HL-60/S4 treated with phorbol 12-myristate 13-acetate at 8.2 ng/mL for 4 days and 3 days (cell line): ENCODE measurements at regions not wholly inside any gene's neighbourhood (a gene's known extent, or its start where the extent isn't known, plus 50 kb on each side); places are given as distances from the start of the nearest gene placed in this dataset.
"Not testable (repeated sequence)": the region's sequence is repeated elsewhere in the genome, so short reads cannot be mapped to it uniquely, and the experiment has no call there.

Experiments used
- in situ Hi-C: fragments of 300-500 bp; cut with MboI; formaldehyde crosslinking; loops from 2 replicates; pipeline ENCODE4 v1.15.0; 2022; ENCODE audit warnings: low sequenced_read_pairs

- in situ Hi-C loops: no loop called here
Observed at GRCh38 chr9:11141357-11141756, 528.6 kb upstream of the PTPRD start.

DNA sequence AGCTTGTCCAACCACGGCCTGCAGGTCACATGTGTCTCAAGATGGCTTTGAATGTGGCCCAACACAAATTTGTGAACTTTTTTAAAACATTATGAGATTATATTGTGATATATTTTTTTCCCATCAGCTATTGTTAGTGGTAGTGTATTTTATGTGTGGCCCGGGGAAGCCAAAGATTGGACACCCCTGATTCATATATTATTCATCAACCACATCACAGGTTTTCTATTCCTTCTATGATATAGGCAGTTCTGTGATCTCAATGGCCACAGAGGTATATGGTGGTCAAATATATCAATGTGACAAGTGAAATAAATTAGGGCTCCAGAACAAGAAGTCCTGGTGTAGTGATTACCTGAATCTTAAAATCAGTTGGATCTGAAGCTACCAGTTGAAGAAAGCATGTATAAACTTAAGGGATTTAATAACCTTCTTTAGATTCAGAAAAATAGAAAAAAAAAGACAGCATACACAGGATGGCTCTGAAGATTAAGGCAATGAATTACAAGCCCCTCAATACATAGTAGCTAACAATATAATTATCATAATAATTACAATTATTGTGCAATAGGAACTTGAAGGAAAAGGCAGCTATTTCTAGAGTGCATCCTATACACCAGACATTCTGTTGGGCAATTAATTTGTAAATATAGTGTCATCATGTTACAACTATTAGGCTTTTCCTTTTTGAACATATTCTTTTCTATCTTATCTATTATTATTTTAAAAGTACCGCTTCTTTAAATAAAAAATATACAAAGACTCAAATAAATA lies 530.4 kb upstream of the PTPRD start:
- in situ Hi-C loops: no loop called here

DNA sequence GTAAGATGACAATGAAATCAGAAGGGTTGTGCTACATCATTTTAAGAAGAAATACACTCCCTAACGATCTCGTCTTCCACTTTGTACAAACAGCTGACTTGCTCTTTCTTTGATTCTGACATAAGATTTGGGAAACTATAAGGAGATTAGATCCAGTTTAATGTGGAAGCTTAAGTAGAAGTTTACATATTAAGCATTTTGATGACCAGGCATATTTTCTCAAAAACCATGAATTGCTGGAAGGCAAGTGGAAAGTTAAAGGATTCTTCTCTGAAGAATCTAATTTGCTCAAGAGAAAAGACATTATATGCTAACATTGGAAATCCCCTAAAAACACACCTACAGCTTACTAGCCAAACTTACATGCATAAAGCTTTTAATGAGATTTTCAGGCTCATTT lies 531.9 kb upstream of the PTPRD start:
- in situ Hi-C loops: no loop called here

- in situ Hi-C loops: no loop called here
Observed at GRCh38 chr9:11148189-11148588, 535.4 kb upstream of the PTPRD start.

DNA sequence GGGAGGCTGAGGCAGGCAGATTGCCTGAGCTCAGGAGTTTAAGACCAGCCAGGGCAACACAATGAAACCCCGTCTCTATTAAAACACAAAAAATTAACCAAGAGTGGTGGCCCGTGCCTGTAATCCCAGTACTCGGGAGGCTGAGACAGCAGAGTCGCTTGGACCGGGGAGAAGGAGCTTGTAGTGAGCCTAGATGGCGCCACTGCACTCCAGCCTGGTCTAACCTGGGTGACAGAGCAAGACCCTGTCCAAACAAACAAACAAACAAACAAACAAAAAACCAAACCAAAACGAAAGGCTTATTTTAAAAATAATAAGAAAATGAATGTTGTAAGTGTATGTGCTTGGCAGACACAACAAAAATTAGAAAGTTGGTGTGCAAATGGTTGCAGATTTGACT lies 536.3 kb upstream of the PTPRD start:
- in situ Hi-C loops: no loop called here

- in situ Hi-C loops: no loop called here
Observed at GRCh38 chr9:11158063-11158462, 545.3 kb upstream of the PTPRD start.

GRCh38 chr9:11158676-11159075 lies 545.9 kb upstream of the PTPRD start:
- in situ Hi-C loops: no loop called here

GRCh38 chr9:11159318-11159862 lies 546.6 kb upstream of the PTPRD start:
- in situ Hi-C loops: no loop called here

- in situ Hi-C loops: no loop called here
Observed at GRCh38 chr9:11163843-11164242, 551.0 kb upstream of the PTPRD start.

DNA sequence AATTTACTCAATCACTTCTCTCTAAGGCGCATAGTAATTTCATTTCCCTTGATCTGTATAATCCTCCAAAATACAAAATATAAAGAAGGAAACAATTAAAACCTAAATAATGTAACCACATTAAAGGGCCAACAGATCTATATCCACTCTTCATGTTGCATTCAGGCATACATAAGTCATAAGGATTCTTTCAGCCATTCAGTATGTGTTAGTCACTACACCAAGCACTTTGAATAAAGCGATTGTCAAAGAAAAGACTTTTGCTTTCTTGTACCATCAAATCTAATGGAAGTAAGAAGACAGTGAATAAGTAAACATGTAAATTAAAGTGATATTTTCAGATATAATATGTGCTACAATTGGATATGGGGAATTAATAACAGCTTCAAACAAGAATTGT lies 569.2 kb upstream of the PTPRD start:
- in situ Hi-C loops: no loop called here

DNA sequence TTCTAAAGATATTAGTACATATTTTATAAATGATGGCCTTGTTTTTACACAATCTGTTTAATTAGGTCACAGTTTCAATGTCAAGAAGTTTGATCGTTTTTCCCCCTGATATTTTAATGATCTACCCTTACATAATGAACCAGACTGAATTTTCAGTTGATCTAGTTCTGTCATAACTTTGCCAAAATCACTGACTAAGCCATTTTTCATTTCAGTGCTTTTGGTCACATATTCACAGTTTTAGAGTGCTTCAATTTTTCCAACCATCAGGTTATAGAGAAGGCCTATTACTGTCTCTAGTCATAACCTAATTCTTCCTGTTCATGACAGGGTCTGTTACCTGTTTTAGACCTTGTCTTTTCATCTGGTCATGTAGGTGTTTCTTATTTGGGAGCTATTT lies 577.9 kb upstream of the PTPRD start:
- in situ Hi-C loops: no loop called here

DNA sequence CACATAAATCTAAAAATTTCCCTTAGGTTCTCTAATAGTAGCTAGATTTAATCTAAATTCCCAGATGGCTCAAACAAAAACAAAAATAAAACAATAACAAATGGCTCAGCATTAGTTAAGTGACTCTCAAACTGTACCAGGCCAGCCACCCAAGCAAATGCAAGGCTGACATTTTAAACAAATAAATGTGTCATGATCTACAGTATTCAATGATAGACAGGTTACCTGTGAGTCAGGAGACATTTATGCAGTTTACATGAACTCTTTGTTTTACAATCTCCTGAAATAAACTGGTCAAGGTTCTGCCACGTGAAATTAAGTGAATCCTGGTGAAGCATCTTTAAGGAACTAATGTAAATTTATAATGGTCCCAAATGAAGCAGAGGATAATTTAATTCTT lies 580.2 kb upstream of the PTPRD start:
- in situ Hi-C loops: no loop called here

GRCh38 chr9:11194246-11194645 lies 581.4 kb upstream of the PTPRD start:
- in situ Hi-C loops: no loop called here

DNA sequence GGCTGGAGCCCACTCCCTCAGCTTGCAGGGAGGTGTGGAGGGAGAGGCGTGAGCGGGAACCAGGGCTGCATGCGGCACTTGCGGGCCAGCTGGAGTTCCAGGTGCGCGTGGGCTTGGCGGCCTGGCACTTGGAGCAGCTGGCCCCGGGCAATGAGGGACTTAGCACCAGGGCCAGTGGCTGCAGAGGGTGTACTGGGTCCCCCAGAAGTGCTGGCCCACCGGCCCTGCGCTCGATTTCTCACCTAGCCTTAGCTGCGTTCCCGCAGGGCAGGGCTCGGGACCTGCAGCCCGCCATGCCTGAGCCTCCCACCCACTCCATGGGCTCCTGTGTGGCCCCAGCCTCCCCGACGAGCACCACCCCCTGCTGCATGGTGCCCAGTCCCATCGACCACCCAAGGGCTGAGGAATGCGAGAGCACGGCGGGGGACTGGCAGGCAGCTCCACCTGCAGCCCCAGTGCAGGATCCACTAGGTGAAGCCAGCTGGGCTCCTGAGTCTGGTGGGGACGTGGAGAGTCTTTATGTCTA lies 584.1 kb upstream of the PTPRD start:
- in situ Hi-C loops: not testable (repeated sequence)

DNA sequence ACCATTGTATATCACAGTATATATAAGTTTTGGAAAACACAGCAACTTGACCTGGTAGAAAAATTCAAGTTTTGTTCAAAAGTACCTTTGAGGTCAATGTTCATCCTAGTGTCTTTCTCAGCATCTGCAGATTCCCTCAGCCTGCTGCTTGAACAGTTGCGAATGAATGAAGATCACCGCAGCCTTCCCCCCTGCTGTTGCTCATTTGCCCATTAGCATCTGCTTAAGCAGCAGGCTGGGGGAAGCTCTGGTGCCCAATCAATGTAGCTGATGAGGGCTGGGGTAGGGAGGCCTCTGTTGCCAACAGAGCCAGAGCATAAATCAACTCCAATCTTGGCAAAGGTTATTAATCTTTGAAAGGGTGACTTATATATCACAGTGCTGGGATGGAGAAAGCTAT lies 586.5 kb upstream of the PTPRD start:
- in situ Hi-C loops: no loop called here

GRCh38 chr9:11204521-11204920 lies 591.7 kb upstream of the PTPRD start:
- in situ Hi-C loops: no loop called here

GRCh38 chr9:11206925-11207324 lies 594.1 kb upstream of the PTPRD start:
- in situ Hi-C loops: no loop called here

GRCh38 chr9:11233696-11234095 lies 620.9 kb upstream of the PTPRD start:
- in situ Hi-C loops: no loop called here

GRCh38 chr9:11235061-11235460 lies 622.3 kb upstream of the PTPRD start:
- in situ Hi-C loops: no loop called here

- in situ Hi-C loops: no loop called here
Observed at GRCh38 chr9:11241779-11242178, 629.0 kb upstream of the PTPRD start.

GRCh38 chr9:11257992-11258391 lies 645.2 kb upstream of the PTPRD start:
- in situ Hi-C loops: no loop called here

- in situ Hi-C loops: no loop called here
Observed at GRCh38 chr9:11269036-11269435, 656.2 kb upstream of the PTPRD start.
